ENCODE measurements at regions not wholly inside any gene's neighbourhood (a gene's known extent, or its start where the extent isn't known, plus 50 kb on each side); places are given as distances from the start of the nearest gene placed in this dataset.

- TF ChIP-seq, protein P1, sequence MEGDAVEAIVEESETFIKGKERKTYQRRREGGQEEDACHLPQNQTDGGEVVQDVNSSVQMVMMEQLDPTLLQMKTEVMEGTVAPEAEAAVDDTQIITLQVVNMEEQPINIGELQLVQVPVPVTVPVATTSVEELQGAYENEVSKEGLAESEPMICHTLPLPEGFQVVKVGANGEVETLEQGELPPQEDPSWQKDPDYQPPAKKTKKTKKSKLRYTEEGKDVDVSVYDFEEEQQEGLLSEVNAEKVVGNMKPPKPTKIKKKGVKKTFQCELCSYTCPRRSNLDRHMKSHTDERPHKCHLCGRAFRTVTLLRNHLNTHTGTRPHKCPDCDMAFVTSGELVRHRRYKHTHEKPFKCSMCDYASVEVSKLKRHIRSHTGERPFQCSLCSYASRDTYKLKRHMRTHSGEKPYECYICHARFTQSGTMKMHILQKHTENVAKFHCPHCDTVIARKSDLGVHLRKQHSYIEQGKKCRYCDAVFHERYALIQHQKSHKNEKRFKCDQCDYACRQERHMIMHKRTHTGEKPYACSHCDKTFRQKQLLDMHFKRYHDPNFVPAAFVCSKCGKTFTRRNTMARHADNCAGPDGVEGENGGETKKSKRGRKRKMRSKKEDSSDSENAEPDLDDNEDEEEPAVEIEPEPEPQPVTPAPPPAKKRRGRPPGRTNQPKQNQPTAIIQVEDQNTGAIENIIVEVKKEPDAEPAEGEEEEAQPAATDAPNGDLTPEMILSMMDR (IDR thresholded peaks at IDR 0.05), result no peak
- TF ChIP-seq EP300 (IDR thresholded peaks at IDR 0.05) (no peak), JUN (IDR thresholded peaks at IDR 0.05) (no peak), MAX (IDR thresholded peaks at IDR 0.05) (no peak), POLR2A (IDR thresholded peaks at IDR 0.05; ENCODE audit: low read length) (no peak), BHLHE40 (IDR thresholded peaks at IDR 0.05; ENCODE audit: low read depth, low read length) (no peak), SMC3 (IDR thresholded peaks at IDR 0.05) (no peak)
- TF ChIP-seq, protein P2, sequence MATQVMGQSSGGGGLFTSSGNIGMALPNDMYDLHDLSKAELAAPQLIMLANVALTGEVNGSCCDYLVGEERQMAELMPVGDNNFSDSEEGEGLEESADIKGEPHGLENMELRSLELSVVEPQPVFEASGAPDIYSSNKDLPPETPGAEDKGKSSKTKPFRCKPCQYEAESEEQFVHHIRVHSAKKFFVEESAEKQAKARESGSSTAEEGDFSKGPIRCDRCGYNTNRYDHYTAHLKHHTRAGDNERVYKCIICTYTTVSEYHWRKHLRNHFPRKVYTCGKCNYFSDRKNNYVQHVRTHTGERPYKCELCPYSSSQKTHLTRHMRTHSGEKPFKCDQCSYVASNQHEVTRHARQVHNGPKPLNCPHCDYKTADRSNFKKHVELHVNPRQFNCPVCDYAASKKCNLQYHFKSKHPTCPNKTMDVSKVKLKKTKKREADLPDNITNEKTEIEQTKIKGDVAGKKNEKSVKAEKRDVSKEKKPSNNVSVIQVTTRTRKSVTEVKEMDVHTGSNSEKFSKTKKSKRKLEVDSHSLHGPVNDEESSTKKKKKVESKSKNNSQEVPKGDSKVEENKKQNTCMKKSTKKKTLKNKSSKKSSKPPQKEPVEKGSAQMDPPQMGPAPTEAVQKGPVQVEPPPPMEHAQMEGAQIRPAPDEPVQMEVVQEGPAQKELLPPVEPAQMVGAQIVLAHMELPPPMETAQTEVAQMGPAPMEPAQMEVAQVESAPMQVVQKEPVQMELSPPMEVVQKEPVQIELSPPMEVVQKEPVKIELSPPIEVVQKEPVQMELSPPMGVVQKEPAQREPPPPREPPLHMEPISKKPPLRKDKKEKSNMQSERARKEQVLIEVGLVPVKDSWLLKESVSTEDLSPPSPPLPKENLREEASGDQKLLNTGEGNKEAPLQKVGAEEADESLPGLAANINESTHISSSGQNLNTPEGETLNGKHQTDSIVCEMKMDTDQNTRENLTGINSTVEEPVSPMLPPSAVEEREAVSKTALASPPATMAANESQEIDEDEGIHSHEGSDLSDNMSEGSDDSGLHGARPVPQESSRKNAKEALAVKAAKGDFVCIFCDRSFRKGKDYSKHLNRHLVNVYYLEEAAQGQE (IDR thresholded peaks at IDR 0.05), result no peak
- TF ChIP-seq, protein P3, sequence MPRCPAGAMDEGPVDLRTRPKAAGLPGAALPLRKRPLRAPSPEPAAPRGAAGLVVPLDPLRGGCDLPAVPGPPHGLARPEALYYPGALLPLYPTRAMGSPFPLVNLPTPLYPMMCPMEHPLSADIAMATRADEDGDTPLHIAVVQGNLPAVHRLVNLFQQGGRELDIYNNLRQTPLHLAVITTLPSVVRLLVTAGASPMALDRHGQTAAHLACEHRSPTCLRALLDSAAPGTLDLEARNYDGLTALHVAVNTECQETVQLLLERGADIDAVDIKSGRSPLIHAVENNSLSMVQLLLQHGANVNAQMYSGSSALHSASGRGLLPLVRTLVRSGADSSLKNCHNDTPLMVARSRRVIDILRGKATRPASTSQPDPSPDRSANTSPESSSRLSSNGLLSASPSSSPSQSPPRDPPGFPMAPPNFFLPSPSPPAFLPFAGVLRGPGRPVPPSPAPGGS (IDR thresholded peaks at IDR 0.05), result no peak
Observed at GRCh38 chr14:30471980-30472379, 87.0 kb upstream of the G2E3 start.
